GM10266 (cell line): ENCODE measurements at regions not wholly inside any gene's neighbourhood (a gene's known extent, or its start where the extent isn't known, plus 50 kb on each side); places are given as distances from the start of the nearest gene placed in this dataset.

ENCODE experiments used
- DNase-seq: peaks from one replicate; pipeline ENCODE4 v3.0.0; 2012; ENCODE audit errors: extremely low spot score
- TF ChIP-seq, protein P1 (sequence below): IDR thresholded peaks from 2 replicates; pipeline ENCODE4 v1.5.1; 2012; ENCODE audit warnings: mild to moderate bottlenecking, low read depth; ENCODE audit not compliant: control insufficient read depth, insufficient read depth; ENCODE audit errors: missing control alignments

GRCh38 chr1:208524376-208524775 is 280.2 kb upstream of the PLXNA2 start:
- TF ChIP-seq, protein P1, sequence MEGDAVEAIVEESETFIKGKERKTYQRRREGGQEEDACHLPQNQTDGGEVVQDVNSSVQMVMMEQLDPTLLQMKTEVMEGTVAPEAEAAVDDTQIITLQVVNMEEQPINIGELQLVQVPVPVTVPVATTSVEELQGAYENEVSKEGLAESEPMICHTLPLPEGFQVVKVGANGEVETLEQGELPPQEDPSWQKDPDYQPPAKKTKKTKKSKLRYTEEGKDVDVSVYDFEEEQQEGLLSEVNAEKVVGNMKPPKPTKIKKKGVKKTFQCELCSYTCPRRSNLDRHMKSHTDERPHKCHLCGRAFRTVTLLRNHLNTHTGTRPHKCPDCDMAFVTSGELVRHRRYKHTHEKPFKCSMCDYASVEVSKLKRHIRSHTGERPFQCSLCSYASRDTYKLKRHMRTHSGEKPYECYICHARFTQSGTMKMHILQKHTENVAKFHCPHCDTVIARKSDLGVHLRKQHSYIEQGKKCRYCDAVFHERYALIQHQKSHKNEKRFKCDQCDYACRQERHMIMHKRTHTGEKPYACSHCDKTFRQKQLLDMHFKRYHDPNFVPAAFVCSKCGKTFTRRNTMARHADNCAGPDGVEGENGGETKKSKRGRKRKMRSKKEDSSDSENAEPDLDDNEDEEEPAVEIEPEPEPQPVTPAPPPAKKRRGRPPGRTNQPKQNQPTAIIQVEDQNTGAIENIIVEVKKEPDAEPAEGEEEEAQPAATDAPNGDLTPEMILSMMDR, result no peak
- no peak for DNase-seq

DNA sequence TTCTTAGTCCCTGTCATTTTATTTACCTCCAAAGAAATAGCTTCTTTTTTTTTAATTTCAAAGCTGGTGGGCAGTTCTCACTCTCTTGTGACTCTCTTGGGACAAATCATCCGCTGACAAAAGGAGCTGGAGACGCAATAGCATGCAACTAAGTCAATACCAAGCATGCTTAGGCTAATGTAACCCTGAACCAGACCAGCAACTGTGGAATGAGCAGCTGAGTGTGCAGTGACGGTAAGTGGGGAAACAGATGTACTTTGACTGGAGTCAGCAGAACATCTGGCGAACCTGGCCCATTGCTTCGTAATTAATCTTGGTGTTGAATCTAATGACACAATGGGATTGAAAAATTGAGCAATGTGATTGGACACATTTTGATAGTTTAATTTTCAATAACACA is 280.7 kb upstream of the PLXNA2 start:
- TF ChIP-seq, protein P1, result no peak
- no peak for DNase-seq

- DNase-seq, result no peak
- TF ChIP-seq, protein P1, result no peak
Observed at GRCh38 chr1:208525417-208525816, 281.2 kb upstream of the PLXNA2 start.

DNA sequence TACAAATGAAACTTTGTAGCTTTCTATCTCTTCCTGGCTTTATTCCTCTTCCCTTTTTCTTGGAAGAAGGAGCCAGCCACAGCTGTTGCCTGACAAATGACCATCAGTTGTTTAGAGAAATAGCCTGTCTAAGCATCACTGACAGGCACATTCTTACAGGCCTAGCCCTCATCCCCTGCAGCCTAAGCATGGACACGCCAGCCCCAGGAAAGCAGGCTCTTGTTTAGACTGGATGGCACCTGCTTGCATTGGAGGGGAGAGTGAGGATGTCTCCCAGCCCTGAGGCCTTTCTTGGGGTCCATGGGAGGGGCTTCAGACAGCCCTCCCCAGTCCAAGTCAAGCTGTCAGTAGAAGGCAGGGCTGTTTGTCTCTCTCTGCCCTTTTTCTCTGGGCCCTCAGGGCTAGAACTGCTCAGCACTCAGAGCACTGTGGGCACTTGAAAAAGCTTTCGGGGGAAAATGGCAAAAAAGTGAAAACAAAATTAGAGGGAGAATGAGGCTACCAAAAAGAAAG is 282.5 kb upstream of the PLXNA2 start:
- DNase-seq, result no peak
- TF ChIP-seq, protein P1, result no peak

- DNase-seq, result no peak
- TF ChIP-seq, protein P1, result no peak
Observed at GRCh38 chr1:208527156-208527555, 283.0 kb upstream of the PLXNA2 start.

DNA sequence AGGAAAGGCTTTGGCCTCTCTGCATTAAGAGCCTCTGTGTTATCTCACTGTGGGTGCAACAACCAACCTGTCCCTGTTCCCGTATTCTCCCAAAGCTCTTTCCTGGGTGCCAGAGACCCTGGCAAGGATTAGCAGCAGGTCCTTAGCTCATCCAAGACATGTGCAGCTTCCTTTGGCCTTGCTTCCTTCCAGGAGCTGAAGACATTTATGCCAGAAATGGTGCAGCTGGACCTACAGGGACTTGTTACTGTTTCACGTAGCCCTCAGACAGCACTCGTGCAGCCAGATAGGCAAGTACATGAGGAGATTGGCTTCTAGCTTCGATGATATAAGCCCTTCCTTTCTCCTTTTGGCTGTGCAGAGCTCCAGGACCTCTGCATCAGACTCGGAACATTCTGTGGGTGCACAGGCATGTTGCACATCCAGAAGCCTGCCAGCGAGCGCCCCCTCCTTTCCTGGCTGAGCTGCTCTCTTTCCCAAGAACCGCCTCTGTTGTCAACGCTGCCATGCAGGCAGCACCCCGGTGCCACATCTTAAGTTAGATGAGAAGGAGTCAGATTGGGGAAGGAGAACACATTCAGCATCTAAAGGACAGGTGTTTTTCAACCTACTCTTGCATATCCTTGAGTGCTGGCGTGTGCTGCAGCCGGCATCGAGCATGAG is 284.5 kb upstream of the PLXNA2 start:
- no peak for DNase-seq
- TF ChIP-seq, protein P1, result no peak

DNA sequence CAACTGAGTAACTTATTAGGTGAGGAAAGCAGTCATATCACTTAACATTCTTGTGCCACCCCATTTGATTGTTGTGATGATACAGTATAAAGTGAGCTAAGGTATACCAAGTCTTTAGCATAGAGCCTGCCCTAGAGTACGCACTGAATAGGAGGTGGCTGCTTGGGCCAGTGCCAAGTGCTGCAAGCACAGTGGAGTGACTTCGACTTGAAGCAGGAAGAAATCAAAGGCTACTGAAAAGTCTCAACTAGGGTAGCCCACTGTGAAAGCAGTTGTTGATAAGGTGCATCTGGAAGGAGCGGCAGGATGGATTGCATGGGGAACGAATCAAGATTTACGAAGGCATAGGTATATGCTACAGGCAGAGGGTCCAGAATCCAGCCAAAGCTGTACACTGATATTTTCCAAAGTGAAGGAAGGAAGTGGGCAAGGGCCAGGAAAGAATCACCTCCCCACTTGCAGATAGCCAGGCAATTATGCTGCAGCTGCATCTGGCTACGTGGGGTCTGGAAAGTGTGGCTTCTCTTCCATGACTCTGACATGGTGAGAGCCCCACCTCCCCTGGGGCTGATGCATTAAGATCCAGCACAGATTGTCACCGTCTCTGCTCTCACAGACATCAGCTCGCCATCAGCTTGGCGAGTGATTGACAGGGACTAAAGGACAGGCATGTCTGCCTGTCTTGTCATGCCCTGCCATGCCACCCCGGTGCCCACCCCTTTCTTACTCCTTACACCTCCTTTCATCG is 287.0 kb upstream of the PLXNA2 start:
- TF ChIP-seq, protein P1, result no peak
- DNase-seq, result no peak
